Fibroblast of lung (primary cell): ENCODE measurements at regions not wholly inside any gene's neighbourhood (a gene's known extent, or its start where the extent isn't known, plus 50 kb on each side); places are given as distances from the start of the nearest gene placed in this dataset.
"Not testable (repeated sequence)": the region's sequence is repeated elsewhere in the genome, so short reads cannot be mapped to it uniquely, and the experiment has no call there.

Experiments
- CTCF ChIP-seq, 2 donors: IDR thresholded peaks in 1 of 2; conservative IDR thresholded peaks in 1 of 2; 1 replicate in 1 of 2; 2 replicates in 1 of 2; pipeline ENCODE4 v1.5.1; 2011 to 2012; ENCODE audit warnings: low read length in 2 of 2, control low read depth in 1 of 2, inconsistent platforms in 1 of 2, low read depth in 1 of 2, mild to moderate bottlenecking in 1 of 2
- EZH2 ChIP-seq: IDR thresholded peaks from 2 replicates; pipeline ENCODE4 v1.5.1; 2012; ENCODE audit warnings: low read length, control low read depth, mild to moderate bottlenecking; ENCODE audit errors: missing control alignments

DNA sequence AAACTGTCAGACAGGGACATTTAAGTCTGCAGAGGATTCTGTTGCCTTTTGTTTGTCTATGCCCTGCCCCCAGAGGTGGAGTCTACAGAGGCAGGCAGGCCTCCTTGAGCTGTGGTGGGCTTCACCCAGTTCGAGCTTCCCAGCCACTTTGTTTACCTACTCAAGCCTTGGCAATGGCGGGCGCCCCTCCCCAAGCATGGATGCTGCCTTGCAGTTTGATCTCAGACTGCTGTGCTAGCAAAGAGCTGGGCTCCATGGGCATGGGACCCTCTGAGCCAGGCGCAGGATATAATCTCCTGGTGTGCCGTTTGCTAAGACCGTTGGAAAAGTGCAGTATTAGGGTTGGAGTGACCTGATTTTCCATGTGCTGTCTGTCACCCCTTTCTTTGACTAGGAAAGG is 734.9 kb downstream of the TENT5A start:
- TF ChIP-seq CTCF (conservative IDR thresholded peaks at IDR 0.05 in 1 of 2, IDR thresholded peaks at IDR 0.05 in 1 of 2; ENCODE audit: low read depth in 1 of 2, low read length in 2 of 2); EZH2: not testable (repeated sequence)
